Endothelial cell of umbilical vein (primary cell): ENCODE measurements at regions not wholly inside any gene's neighbourhood (a gene's known extent, or its start where the extent isn't known, plus 50 kb on each side); places are given as distances from the start of the nearest gene placed in this dataset.

ENCODE experiments used
- BruUV-seq: library from RNA; stranded (reverse); fragments of 400-500 nt; replicated peaks from 2 replicates; lab custom pipeline; 2021; lab: Mats Ljungman, UMichigan
- CTCF ChIA-PET: fragments of 300-600, 350-600 bp; sonication (Branson Sonifier 250); formaldehyde crosslinking; loops from one replicate; lab custom pipeline; 2021; ENCODE audit warnings: antibody characterized with exemption, inconsistent platforms; lab: Charles Lee
- POLR2A ChIA-PET: fragments of 300-600, 350-600 bp; sonication (Branson Sonifier 250); formaldehyde crosslinking; loops from one replicate; lab custom pipeline; 2021; ENCODE audit warnings: antibody characterized with exemption, inconsistent platforms; lab: Charles Lee
- DNase-seq: peaks from one replicate; pipeline ENCODE4 v3.0.0-alpha.2; 2011; ENCODE audit warnings: low read depth, low spot score
- FAIRE-seq: peaks from 2 replicates; lab custom pipeline; 2011; peaks lifted over from hg19 to GRCh38; lab: Jason Lieb, UNC
- H2AFZ ChIP-seq: 2 replicates; pipeline ENCODE4 v1.6.0; 2012; ENCODE audit warnings: low read depth, low read length, control low read depth, inconsistent platforms
- H3K27ac ChIP-seq: 2 replicates; pipeline ENCODE4 v1.5.1; 2011; ENCODE audit warnings: low read depth, mild to moderate bottlenecking, control low read depth, low read length, moderate library complexity; ENCODE audit not compliant: insufficient read depth
- H3K27me3 ChIP-seq, 2 experiments: 2 replicates each; pipeline versions ENCODE4 v1.6.0 to v1.6.1; 2011; ENCODE audit warnings: low read length in 2 of 2, mixed read lengths in 1 of 2; ENCODE audit not compliant: control insufficient read depth in 2 of 2, insufficient read depth in 2 of 2
- H3K36me3 ChIP-seq, 2 experiments: 2 replicates in 1 of 2; 3 replicates in 1 of 2; pipeline ENCODE4 v1.5.1; 2011; ENCODE audit warnings: low read length in 2 of 2, mild to moderate bottlenecking in 1 of 2, moderate library complexity in 1 of 2; ENCODE audit not compliant: control insufficient read depth in 2 of 2, insufficient read depth in 2 of 2; ENCODE audit errors: extremely low read depth in 1 of 2
- H3K4me1 ChIP-seq: 3 replicates; pipeline ENCODE4 v1.5.1; 2011; ENCODE audit warnings: mild to moderate bottlenecking, low read length; ENCODE audit not compliant: control insufficient read depth, insufficient read depth; ENCODE audit errors: extremely low read depth
- H3K4me2 ChIP-seq: 2 replicates; pipeline ENCODE4 v1.6.1; 2011; ENCODE audit warnings: low read length, control low read depth, mixed read lengths; ENCODE audit not compliant: insufficient read depth
- H3K4me3 ChIP-seq, 3 experiments: fragments of 200-600 bp in 1 of 3; sonication (generic), shearing (Covaris generic) in 1 of 3; replicated peaks in 1 of 3; 2 replicates each; pipeline ENCODE4 v1.5.1; 2011 to 2016; ENCODE audit warnings: control low read depth in 3 of 3, low read length in 3 of 3, mild to moderate bottlenecking in 2 of 3, inconsistent platforms in 1 of 3, low read depth in 1 of 3, moderate library complexity in 1 of 3; ENCODE audit not compliant: insufficient read depth in 1 of 3
- H3K79me2 ChIP-seq: 2 replicates; pipeline ENCODE4 v1.6.0; 2012; ENCODE audit warnings: low read length, inconsistent platforms; ENCODE audit not compliant: control insufficient read depth, insufficient read depth
- H3K9ac ChIP-seq: replicated peaks from 2 replicates; pipeline ENCODE3; 2011; ENCODE audit warnings: low read length, control low read depth; ENCODE audit not compliant: insufficient read depth; ENCODE audit errors: extremely low read depth
- H3K9me1 ChIP-seq: replicated peaks from 3 replicates; pipeline ENCODE4 v1.6.0; 2011; ENCODE audit warnings: mild to moderate bottlenecking, low read length; ENCODE audit not compliant: control insufficient read depth, insufficient read depth; ENCODE audit errors: extremely low read depth
- H3K9me3 ChIP-seq: replicated peaks from 2 replicates; pipeline ENCODE4 v1.5.1; 2012; ENCODE audit warnings: low read length, inconsistent platforms; ENCODE audit not compliant: control insufficient read depth, insufficient read depth
- H4K20me1 ChIP-seq: replicated peaks from 2 replicates; pipeline ENCODE3; 2011; ENCODE audit warnings: mild to moderate bottlenecking, low read length; ENCODE audit not compliant: control insufficient read depth, insufficient read depth; ENCODE audit errors: extremely low read depth
- CTCF ChIP-seq, 2 donors: IDR thresholded peaks; 1 replicate in 1 of 2; 2 replicates in 1 of 2; pipeline ENCODE4 v1.5.1; 2011; ENCODE audit warnings: low read length in 2 of 2, mild to moderate bottlenecking in 2 of 2, moderate library complexity in 2 of 2, control low read depth in 1 of 2, inconsistent platforms in 1 of 2, low read depth in 1 of 2; ENCODE audit not compliant: insufficient read depth in 1 of 2; ENCODE audit errors: extremely low read depth in 1 of 2
- EZH2 ChIP-seq: IDR thresholded peaks from 2 replicates; pipeline ENCODE4 v1.6.1; 2012; ENCODE audit warnings: borderline replicate concordance, low read depth, mild to moderate bottlenecking, moderate library complexity, low read length, inconsistent platforms; ENCODE audit not compliant: severe bottlenecking
- FOS ChIP-seq: IDR thresholded peaks from 2 replicates; pipeline ENCODE4 v1.6.1; 2011; ENCODE audit warnings: mild to moderate bottlenecking, low read length, moderate library complexity, borderline replicate concordance; ENCODE audit not compliant: insufficient read depth
- GATA2 ChIP-seq: IDR thresholded peaks from 2 replicates; pipeline ENCODE4 v1.7.0; 2011; ENCODE audit warnings: low read depth, mild to moderate bottlenecking, moderate library complexity, mixed read lengths, low read length; ENCODE audit not compliant: insufficient read length, insufficient read depth
- JUN ChIP-seq: IDR thresholded peaks from 2 replicates; pipeline ENCODE4 v1.6.1; 2011; ENCODE audit warnings: borderline replicate concordance, low read depth; ENCODE audit not compliant: insufficient read length, insufficient read depth
- MYC ChIP-seq: IDR thresholded peaks from one replicate; pipeline ENCODE4 v1.6.1; 2011; ENCODE audit warnings: mild to moderate bottlenecking, low read depth, low read length
- POLR2A ChIP-seq: IDR thresholded peaks from 2 replicates; pipeline ENCODE4 v1.6.1; 2012; ENCODE audit warnings: low read depth, mild to moderate bottlenecking, control low read depth, low read length
- POLR2AphosphoS5 ChIP-seq: IDR thresholded peaks from 2 replicates; pipeline ENCODE4 v1.6.1; 2012; ENCODE audit warnings: low read depth, mild to moderate bottlenecking, control low read depth, low read length, moderate library complexity; ENCODE audit not compliant: insufficient read depth
- dilution Hi-C: fragments of 300-500 bp; cut with MboI; formaldehyde crosslinking; loops from one replicate; pipeline ENCODE4 v1.15.0; 2019; ENCODE audit warnings: low sequenced_read_pairs; ENCODE audit not compliant: extremely low pct_ligation_motif_present
- intact Hi-C: fragments of 100-400 bp; cut with micrococcal nuclease; formaldehyde crosslinking; loops from one replicate; pipeline ENCODE4 v1.10.0; 2022
- TF ChIP-seq, protein P1 (sequence below): IDR thresholded peaks from 2 replicates; pipeline ENCODE4 v1.6.1; 2011; ENCODE audit not compliant: insufficient read depth, insufficient read length

DNA sequence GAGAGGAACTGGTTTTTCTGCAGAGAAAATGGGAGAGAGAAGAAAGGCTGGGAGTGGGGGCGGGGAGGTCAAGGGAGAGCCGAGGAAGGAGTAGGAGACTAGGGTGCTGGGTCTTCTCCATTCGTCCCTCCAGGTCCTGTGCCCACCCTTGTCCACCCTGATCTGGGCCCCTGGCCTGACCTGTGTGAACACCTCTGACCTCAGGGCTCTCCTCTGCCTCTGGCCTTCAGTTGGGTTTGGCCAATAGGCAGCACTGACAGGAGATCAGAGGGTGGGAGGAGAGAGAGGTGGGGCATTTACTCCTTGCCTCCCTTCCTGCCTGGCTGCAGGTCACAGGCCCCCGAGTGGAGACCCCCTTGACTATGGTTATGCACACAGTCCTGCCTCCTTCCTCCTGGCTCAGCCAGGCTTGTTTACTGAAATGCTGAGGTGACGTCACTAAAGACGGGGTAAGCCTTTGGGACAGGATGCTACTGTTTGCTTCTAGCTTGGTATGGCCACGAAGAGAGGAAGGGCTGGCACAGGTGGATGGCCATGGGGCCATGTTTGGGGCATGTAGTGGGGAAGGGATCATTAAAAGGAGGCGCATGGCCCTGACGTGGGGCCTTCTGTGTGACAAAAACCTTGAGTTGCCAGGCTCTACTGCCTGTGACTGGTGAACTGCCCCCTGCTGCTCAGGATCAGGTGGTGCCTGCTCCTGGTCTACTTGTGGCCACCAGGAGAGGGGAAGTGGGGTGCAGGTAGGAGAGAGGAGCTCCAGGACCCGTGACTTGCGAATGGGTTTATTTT lies 248.7 kb upstream of the CSF3R start:
- TF ChIP-seq POLR2AphosphoS5 = no peak
- no peak for TF ChIP-seq JUN
- no peak for TF ChIP-seq POLR2A
- TF ChIP-seq EZH2 = no peak
- no peak for TF ChIP-seq MYC
- no peak for TF ChIP-seq CTCF (IDR thresholded peaks at IDR 0.05; ENCODE audit: extremely low read depth in 1 of 2, insufficient read depth in 1 of 2, low read depth in 1 of 2, low read length in 2 of 2)
- TF ChIP-seq FOS = no peak
- TF ChIP-seq, protein P1, sequence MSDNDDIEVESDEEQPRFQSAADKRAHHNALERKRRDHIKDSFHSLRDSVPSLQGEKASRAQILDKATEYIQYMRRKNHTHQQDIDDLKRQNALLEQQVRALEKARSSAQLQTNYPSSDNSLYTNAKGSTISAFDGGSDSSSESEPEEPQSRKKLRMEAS = no peak
- TF ChIP-seq GATA2 = no peak
- POLR2A ChIA-PET = no interaction called here

More for the DNA sequence above, 248.7 kb upstream of the CSF3R start:
- dilution Hi-C loops = no loop called here
- no peak overlapping the region for H2AFZ ChIP-seq
- BruUV-seq = no TSS peak
- H3K4me3 ChIP-seq = no peak overlapping the region
- peaks cover 0 to 3% of the 10 kb centered on the region in 2 experiments for H3K27me3 ChIP-seq
- H3K9me1 ChIP-seq = no peaks in the 10 kb centered on the region
- DNase-seq (no peak), FAIRE-seq (no peak)
- H4K20me1 ChIP-seq = no peaks in the 10 kb centered on the region
- no peaks in the 10 kb centered on the region for H3K9me3 ChIP-seq
- no peak overlapping the region for H3K27ac ChIP-seq
- H3K79me2 ChIP-seq = no peaks in the 10 kb centered on the region
- CTCF ChIA-PET = no interaction called here
- intact Hi-C loops = no loop called here
- no peak overlapping the region for H3K4me2 ChIP-seq
- H3K4me1 ChIP-seq = no peaks in the 10 kb centered on the region
- H3K36me3 ChIP-seq = no peaks in the 10 kb centered on the region
- no peak overlapping the region for H3K9ac ChIP-seq
